CD14-positive monocyte (primary cell): ENCODE measurements at regions not wholly inside any gene's neighbourhood (a gene's known extent, or its start where the extent isn't known, plus 50 kb on each side); places are given as distances from the start of the nearest gene placed in this dataset.

ENCODE experiments used
- DNase-seq, 3 donors: peaks; one replicate each; pipeline ENCODE4 v3.0.0-alpha.2; 2011 to 2022
- H2AFZ ChIP-seq: 2 replicates; pipeline ENCODE4 v1.6.0; 2012; ENCODE audit warnings: mild to moderate bottlenecking, low read depth, low read length, inconsistent platforms; ENCODE audit not compliant: insufficient read depth, poor library complexity, severe bottlenecking
- H3K27ac ChIP-seq, 2 donors: 1 replicate in 1 of 2; 2 replicates in 1 of 2; pipeline ENCODE4 v1.5.1; 2012 to 2013; ENCODE audit warnings: low read length in 2 of 2, control low read depth in 1 of 2, inconsistent platforms in 1 of 2, low read depth in 1 of 2, mild to moderate bottlenecking in 1 of 2
- H3K27me3 ChIP-seq, 2 donors: one replicate each; pipeline versions ENCODE4 v1.6.0 to v1.6.1; 2011 to 2013; ENCODE audit warnings: low read length in 2 of 2; ENCODE audit not compliant: control insufficient read depth in 2 of 2, insufficient read depth in 2 of 2
- H3K36me3 ChIP-seq, 2 donors: replicated peaks in 1 of 2; 1 replicate in 1 of 2; 2 replicates in 1 of 2; pipeline versions ENCODE4 v1.5.1 to v1.6.1; 2012 to 2013; ENCODE audit warnings: low read length in 2 of 2, control low read depth in 1 of 2, inconsistent platforms in 1 of 2, mild to moderate bottlenecking in 1 of 2; ENCODE audit not compliant: insufficient read depth in 2 of 2, control insufficient read depth in 1 of 2
- H3K4me1 ChIP-seq, 2 donors: 1 replicate in 1 of 2; 2 replicates in 1 of 2; pipeline versions ENCODE4 v1.5.1 to v1.6.1; 2012 to 2013; ENCODE audit warnings: low read length in 2 of 2, control low read depth in 1 of 2, inconsistent platforms in 1 of 2, mild to moderate bottlenecking in 1 of 2, moderate library complexity in 1 of 2; ENCODE audit not compliant: insufficient read depth in 2 of 2, control insufficient read depth in 1 of 2
- H3K4me2 ChIP-seq: replicated peaks from 2 replicates; pipeline ENCODE3; 2012; ENCODE audit warnings: low read length, moderate library complexity, mild to moderate bottlenecking; ENCODE audit not compliant: poor library complexity, severe bottlenecking; ENCODE audit errors: extremely low read depth
- H3K4me3 ChIP-seq, 3 experiments: fragments of 200-600 bp in 1 of 3; sonication (generic) in 1 of 3; replicated peaks in 1 of 3; 1 replicate in 2 of 3; 2 replicates in 1 of 3; pipeline ENCODE4 v1.5.1; 2011 to 2013; ENCODE audit warnings: low read length in 3 of 3, mild to moderate bottlenecking in 3 of 3, control low read depth in 2 of 3, low read depth in 2 of 3, inconsistent platforms in 1 of 3, moderate library complexity in 1 of 3
- H3K79me2 ChIP-seq: 2 replicates; pipeline ENCODE4 v1.6.0; 2012; ENCODE audit warnings: mild to moderate bottlenecking, control low read depth, inconsistent platforms, low read length, moderate library complexity; ENCODE audit not compliant: insufficient read depth
- H3K9ac ChIP-seq: 2 replicates; pipeline ENCODE4 v1.6.0; 2017; ENCODE audit warnings: low read length, mild to moderate bottlenecking; ENCODE audit not compliant: insufficient read depth, poor library complexity, severe bottlenecking
- H3K9me3 ChIP-seq, 2 donors: replicated peaks in 1 of 2; 1 replicate in 1 of 2; 2 replicates in 1 of 2; pipeline versions ENCODE4 v1.5.1 to v1.6.1; 2012 to 2013; ENCODE audit warnings: low read length in 2 of 2, control low read depth in 1 of 2; ENCODE audit not compliant: control insufficient read depth in 1 of 2, insufficient read depth in 1 of 2
- H4K20me1 ChIP-seq: 2 replicates; pipeline ENCODE4 v1.6.0; 2012; ENCODE audit warnings: mild to moderate bottlenecking, low read length, control low read depth, moderate library complexity; ENCODE audit not compliant: insufficient read depth
- H3K27ac Mint-ChIP-seq, 7 donors: one replicate each; pipeline ENCODE4 v1.8.0; 2020; ENCODE audit warnings: mild to moderate bottlenecking in 7 of 7, mixed read lengths in 7 of 7, moderate library complexity in 6 of 7, inconsistent platforms in 2 of 7
- H3K27me3 Mint-ChIP-seq, 3 donors: one replicate each; pipeline ENCODE4 v1.8.0; 2021 to 2022; ENCODE audit warnings: low read depth in 3 of 3, mild to moderate bottlenecking in 3 of 3, mixed read lengths in 3 of 3, moderate library complexity in 3 of 3, inconsistent platforms in 1 of 3
- H3K36me3 Mint-ChIP-seq, 2 donors: one replicate each; pipeline ENCODE4 v1.8.0; 2020; ENCODE audit warnings: mixed read lengths in 2 of 2, inconsistent platforms in 1 of 2, mild to moderate bottlenecking in 1 of 2
- H3K4me1 Mint-ChIP-seq: one replicate; pipeline ENCODE4 v1.8.0; 2020; ENCODE audit warnings: mild to moderate bottlenecking, mixed read lengths
- H3K4me3 Mint-ChIP-seq, 2 donors: one replicate each; pipeline ENCODE4 v1.8.0; 2020; ENCODE audit warnings: mild to moderate bottlenecking in 2 of 2, mixed read lengths in 2 of 2, moderate library complexity in 1 of 2
- H3K9me3 Mint-ChIP-seq, 7 donors: one replicate each; pipeline ENCODE4 v1.8.0; 2020 to 2022; ENCODE audit warnings: mixed read lengths in 7 of 7, mild to moderate bottlenecking in 6 of 7, moderate library complexity in 6 of 7, inconsistent platforms in 2 of 7
- WGBS: methylation state at CpG from one replicate; pipeline ENCODE4 v1.1.5; 2013; ENCODE audit warnings: missing lambda C conversion rate; ENCODE audit not compliant: insufficient coverage; 5-methylcytosine and 5-hydroxymethylcytosine counted together
- intact Hi-C, 2 donors: fragments of 100-400 bp; cut with micrococcal nuclease; formaldehyde crosslinking; loops; one replicate each; pipeline versions ENCODE4 v1.15.0 to v1.15.1; 2023
- TF ChIP-seq, protein P1 (sequence below): fragments of 200-600 bp; IDR thresholded peaks from one replicate; pipeline ENCODE4 v1.8.0; 2022; ENCODE audit warnings: antibody characterized with exemption, mild to moderate bottlenecking

DNA sequence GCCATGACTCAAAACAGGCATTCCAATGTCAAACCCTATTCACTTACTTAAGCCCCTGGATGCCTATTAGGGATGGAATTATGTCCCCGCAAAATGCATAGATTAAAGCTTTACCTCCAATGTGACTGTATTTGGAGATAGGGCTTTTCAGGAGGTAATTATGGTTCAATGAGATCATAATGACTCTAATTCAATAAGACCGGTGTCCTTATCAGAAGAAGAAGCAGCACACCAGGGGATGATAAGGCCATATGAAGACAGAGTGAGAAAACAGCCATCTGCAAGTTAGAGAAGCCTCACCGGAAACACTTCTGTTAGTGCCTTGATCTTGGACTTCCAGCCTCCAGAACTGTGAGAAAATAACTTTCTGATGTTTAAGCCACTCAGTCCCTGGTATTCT is 1131.8 kb upstream of the TMPRSS15 start:
- no peak for DNase-seq
- H3K9ac ChIP-seq = no peak overlapping the region
- H3K27ac Mint-ChIP-seq = peak overlapping the region in 1 of 7 donors; percentile 14
- TF ChIP-seq, protein P1, sequence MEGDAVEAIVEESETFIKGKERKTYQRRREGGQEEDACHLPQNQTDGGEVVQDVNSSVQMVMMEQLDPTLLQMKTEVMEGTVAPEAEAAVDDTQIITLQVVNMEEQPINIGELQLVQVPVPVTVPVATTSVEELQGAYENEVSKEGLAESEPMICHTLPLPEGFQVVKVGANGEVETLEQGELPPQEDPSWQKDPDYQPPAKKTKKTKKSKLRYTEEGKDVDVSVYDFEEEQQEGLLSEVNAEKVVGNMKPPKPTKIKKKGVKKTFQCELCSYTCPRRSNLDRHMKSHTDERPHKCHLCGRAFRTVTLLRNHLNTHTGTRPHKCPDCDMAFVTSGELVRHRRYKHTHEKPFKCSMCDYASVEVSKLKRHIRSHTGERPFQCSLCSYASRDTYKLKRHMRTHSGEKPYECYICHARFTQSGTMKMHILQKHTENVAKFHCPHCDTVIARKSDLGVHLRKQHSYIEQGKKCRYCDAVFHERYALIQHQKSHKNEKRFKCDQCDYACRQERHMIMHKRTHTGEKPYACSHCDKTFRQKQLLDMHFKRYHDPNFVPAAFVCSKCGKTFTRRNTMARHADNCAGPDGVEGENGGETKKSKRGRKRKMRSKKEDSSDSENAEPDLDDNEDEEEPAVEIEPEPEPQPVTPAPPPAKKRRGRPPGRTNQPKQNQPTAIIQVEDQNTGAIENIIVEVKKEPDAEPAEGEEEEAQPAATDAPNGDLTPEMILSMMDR = no peak
- H2AFZ ChIP-seq = no peak overlapping the region
- H3K4me3 ChIP-seq = no peak overlapping the region
- intact Hi-C loops = no loop called here
- no peaks in the 10 kb centered on the region for H3K4me1 ChIP-seq
- H3K4me2 ChIP-seq = no peak overlapping the region
- H3K27me3 ChIP-seq = no peaks in the 10 kb centered on the region
- H3K79me2 ChIP-seq = no peaks in the 10 kb centered on the region
- no peaks in the 10 kb centered on the region for H3K4me1 Mint-ChIP-seq
- H3K27ac ChIP-seq = no peak overlapping the region
- H3K9me3 Mint-ChIP-seq = peaks cover 0 to 7% (median 2%) of the 10 kb centered on the region in 7 donors
- no peaks in the 10 kb centered on the region for H4K20me1 ChIP-seq
- H3K36me3 Mint-ChIP-seq = no peaks in the 10 kb centered on the region
- no peak overlapping the region for H3K4me3 Mint-ChIP-seq
- H3K27me3 Mint-ChIP-seq = no peaks in the 10 kb centered on the region
- no peaks in the 10 kb centered on the region for H3K9me3 ChIP-seq
- no peaks in the 10 kb centered on the region for H3K36me3 ChIP-seq
- 100% methylated on average over 2 of the region's 3 CpGs for WGBS

DNA sequence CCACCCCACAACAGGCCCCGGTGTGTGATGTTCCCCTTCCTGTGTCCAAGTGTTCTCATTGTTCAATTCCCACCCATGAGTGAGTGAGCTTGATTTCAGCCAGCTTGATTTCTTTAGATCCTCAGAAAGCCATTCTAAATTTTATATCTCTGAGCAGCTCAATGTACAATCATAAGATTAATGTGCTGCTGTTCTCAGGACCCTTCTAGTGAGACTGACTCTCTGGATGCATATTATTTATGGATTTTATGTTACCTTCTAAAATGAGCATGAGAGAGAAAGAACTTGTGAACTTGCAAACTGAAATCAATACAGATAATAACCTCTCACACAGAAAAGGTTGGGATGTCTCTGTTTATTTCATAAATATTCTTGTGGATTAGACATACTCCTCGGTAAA is 1133.5 kb upstream of the TMPRSS15 start:
- no peaks in the 10 kb centered on the region for H3K79me2 ChIP-seq
- H3K9me3 Mint-ChIP-seq = peaks cover 0 to 12% (median 2%) of the 10 kb centered on the region in 7 donors

More for the DNA sequence above, 1133.5 kb upstream of the TMPRSS15 start:
- no peak for DNase-seq
- Mint-ChIP-seq H3K4me1 (no peaks in the 10 kb centered on the region), H3K4me3 (no peak overlapping the region), H3K27ac (no peak overlapping the region), H3K27me3 (no peaks in the 10 kb centered on the region), H3K36me3 (no peaks in the 10 kb centered on the region)
- intact Hi-C loops = no loop called here
- no peak overlapping the region for H3K4me2 ChIP-seq
- no peak overlapping the region for H3K4me3 ChIP-seq
- H3K27me3 ChIP-seq = no peaks in the 10 kb centered on the region
- H2AFZ ChIP-seq = no peak overlapping the region
- no peaks in the 10 kb centered on the region for H3K4me1 ChIP-seq
- no peaks in the 10 kb centered on the region for H4K20me1 ChIP-seq
- H3K9me3 ChIP-seq = no peaks in the 10 kb centered on the region
- no peak overlapping the region for H3K27ac ChIP-seq
- H3K36me3 ChIP-seq = no peaks in the 10 kb centered on the region
- TF ChIP-seq, protein P1 = no peak
- H3K9ac ChIP-seq = no peak overlapping the region
- no CpG with 5 or more reads among the region's 2 CpGs for WGBS
